ENCODE measurements at regions not wholly inside any gene's neighbourhood (a gene's known extent, or its start where the extent isn't known, plus 50 kb on each side); places are given as distances from the start of the nearest gene placed in this dataset.
A peak's percentile ranks its signal among the peaks of the same experiment; 100 is the strongest.

DNA sequence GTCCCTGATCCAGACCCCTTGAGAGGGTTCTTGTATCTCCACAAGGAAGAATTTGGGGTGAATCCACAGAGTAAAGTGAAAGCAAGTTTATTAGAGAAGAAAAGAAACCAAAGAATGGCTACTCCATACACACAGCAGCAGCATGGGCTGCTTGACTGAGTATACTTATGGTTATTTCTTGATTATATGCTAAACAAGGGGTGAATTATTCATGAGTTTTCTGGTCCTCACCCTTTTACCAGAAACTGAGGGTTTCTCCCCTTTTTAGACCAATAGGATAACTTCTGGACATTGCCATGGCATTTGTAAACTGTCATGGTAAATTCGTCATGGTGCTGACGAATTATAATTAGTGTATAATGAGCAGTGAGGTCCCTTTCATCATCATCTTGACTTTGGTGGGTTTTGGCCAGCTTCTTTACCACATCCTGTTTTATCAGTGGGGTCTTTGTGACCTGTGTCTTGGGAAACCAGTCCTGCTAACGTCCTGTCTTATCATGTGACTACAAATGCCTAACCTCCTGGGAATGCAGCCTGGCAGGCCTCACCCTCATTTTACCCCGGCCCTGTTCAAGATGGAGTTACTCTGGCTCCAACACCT, 121.9 kb downstream of the SPTSSA start:
- no peaks in the 10 kb centered on the region for H3K4me1 ChIP-seq (ENCODE audit: insufficient read depth, low read length)
- no peaks in the 10 kb centered on the region for H3K79me2 ChIP-seq (ENCODE audit: insufficient read depth, low read length)
- no peaks in the 10 kb centered on the region for H3K9me3 ChIP-seq (ENCODE audit: low read depth, low read length)
- TF ChIP-seq CTCF (IDR thresholded peaks at IDR 0.05; ENCODE audit: extremely low read depth, low read depth, low read length), result no peak
- H4K20me1 ChIP-seq (ENCODE audit: insufficient read depth, low read length), result no peaks in the 10 kb centered on the region
- H3K27me3 ChIP-seq (ENCODE audit: insufficient read depth, low read length), result no peaks in the 10 kb centered on the region
- no peak overlapping the region for H3K27ac ChIP-seq (ENCODE audit: low read depth, low read length)
- no peak overlapping the region for H3K4me3 ChIP-seq (ENCODE audit: insufficient read depth, low read length)
- DNase-seq (ENCODE audit: insufficient read length, low spot score, missing footprints), result no peak
- H3K4me2 ChIP-seq (ENCODE audit: insufficient read depth, low read length), result no peak overlapping the region
- peak overlapping the region; percentile 74 for H2AFZ ChIP-seq (ENCODE audit: low read length)
- H3K36me3 ChIP-seq (ENCODE audit: insufficient read depth, low read length), result no peaks in the 10 kb centered on the region

DNA sequence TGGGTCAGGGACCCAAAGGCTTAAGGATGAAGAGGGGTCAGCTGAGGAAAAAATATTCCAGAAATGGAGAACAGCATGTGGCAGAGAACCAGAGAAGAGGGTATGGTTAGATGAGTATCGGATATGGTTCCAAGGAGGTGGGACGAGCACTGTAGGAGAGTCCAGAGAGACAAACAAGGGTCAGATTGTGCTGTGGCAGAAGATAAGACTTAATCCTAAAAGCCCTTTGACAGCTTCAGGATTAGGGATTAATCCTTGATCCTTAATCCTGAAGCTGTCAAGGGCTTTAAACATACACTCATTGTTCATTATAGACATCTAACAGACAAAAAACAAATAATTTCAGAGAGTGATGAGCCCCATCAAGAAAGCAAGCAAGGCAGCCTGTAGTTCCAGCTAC, 124.0 kb downstream of the SPTSSA start:
- DNase-seq (ENCODE audit: insufficient read length, low spot score, missing footprints), result no peak
- Histone ChIP-seq H3K4me3 (ENCODE audit: insufficient read depth, low read length) (no peak overlapping the region), H3K27me3 (ENCODE audit: insufficient read depth, low read length) (no peaks in the 10 kb centered on the region), H3K4me1 (ENCODE audit: insufficient read depth, low read length) (no peaks in the 10 kb centered on the region), H3K27ac (ENCODE audit: low read depth, low read length) (no peak overlapping the region), H4K20me1 (ENCODE audit: insufficient read depth, low read length) (no peaks in the 10 kb centered on the region), H3K4me2 (ENCODE audit: insufficient read depth, low read length) (no peak overlapping the region), H3K9me3 (ENCODE audit: low read depth, low read length) (no peaks in the 10 kb centered on the region), H3K36me3 (ENCODE audit: insufficient read depth, low read length) (no peaks in the 10 kb centered on the region), H3K79me2 (ENCODE audit: insufficient read depth, low read length) (no peaks in the 10 kb centered on the region), H2AFZ (ENCODE audit: low read length) (no peak overlapping the region)
- no peak for TF ChIP-seq CTCF (IDR thresholded peaks at IDR 0.05; ENCODE audit: extremely low read depth, low read depth, low read length)

DNA sequence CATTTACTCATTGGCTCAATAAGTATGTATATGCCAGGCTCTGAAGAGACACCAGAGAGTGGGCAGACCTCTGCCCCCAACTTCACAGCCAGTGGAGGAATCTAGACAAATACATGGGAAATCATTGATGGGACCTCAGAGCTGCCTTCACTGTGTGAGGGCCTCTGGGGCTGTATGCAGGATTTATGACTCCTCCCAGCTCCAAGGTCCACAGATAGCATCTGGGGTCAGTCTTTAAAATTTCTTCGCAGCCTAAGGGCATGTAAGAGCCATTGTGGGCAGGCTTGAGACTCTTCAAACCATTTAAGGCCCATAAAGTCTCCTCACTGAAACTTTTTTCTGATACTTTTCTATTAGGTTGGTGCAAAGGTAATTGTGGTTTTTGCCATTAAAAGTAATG, 125.5 kb downstream of the SPTSSA start:
- Histone ChIP-seq H3K27me3 (ENCODE audit: insufficient read depth, low read length) (no peaks in the 10 kb centered on the region), H2AFZ (ENCODE audit: low read length) (no peak overlapping the region), H3K9me3 (ENCODE audit: low read depth, low read length) (no peaks in the 10 kb centered on the region), H4K20me1 (ENCODE audit: insufficient read depth, low read length) (no peaks in the 10 kb centered on the region), H3K27ac (ENCODE audit: low read depth, low read length) (no peak overlapping the region), H3K4me2 (ENCODE audit: insufficient read depth, low read length) (no peak overlapping the region), H3K36me3 (ENCODE audit: insufficient read depth, low read length) (no peaks in the 10 kb centered on the region), H3K4me3 (ENCODE audit: insufficient read depth, low read length) (no peak overlapping the region), H3K4me1 (ENCODE audit: insufficient read depth, low read length) (peaks cover 5% of the 10 kb centered on the region), H3K79me2 (ENCODE audit: insufficient read depth, low read length) (no peaks in the 10 kb centered on the region)
- no peak for DNase-seq (ENCODE audit: insufficient read length, low spot score, missing footprints)
- no peak for TF ChIP-seq CTCF (IDR thresholded peaks at IDR 0.05; ENCODE audit: extremely low read depth, low read depth, low read length)

DNA sequence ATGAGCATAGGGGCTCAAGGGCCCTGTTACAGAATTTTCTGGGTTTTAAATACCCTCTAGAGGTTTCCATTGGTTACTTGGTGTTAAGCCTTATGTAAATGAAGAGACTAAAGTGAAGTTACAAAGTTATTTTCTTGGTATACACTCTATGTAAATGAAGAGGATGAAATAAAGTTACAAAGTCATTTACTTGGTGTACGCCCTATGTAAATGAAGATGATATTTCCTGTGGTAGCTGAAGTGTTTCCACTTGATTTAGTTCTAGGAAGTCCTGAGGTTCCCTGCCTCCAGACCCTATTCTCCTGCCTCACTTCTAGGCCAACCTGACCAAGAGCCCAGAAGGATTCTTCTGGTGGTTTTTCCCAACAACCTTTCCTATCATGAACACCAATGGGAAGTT, 126.1 kb downstream of the SPTSSA start:
- no peaks in the 10 kb centered on the region for H3K27me3 ChIP-seq (ENCODE audit: insufficient read depth, low read length)
- no peaks in the 10 kb centered on the region for H4K20me1 ChIP-seq (ENCODE audit: insufficient read depth, low read length)
- TF ChIP-seq CTCF (IDR thresholded peaks at IDR 0.05; ENCODE audit: extremely low read depth, low read depth, low read length), result no peak
- H2AFZ ChIP-seq (ENCODE audit: low read length), result no peak overlapping the region
- H3K4me3 ChIP-seq (ENCODE audit: insufficient read depth, low read length), result no peak overlapping the region
- DNase-seq (ENCODE audit: insufficient read length, low spot score, missing footprints), result no peak
- H3K27ac ChIP-seq (ENCODE audit: low read depth, low read length), result no peak overlapping the region
- no peaks in the 10 kb centered on the region for H3K79me2 ChIP-seq (ENCODE audit: insufficient read depth, low read length)
- no peak overlapping the region for H3K4me2 ChIP-seq (ENCODE audit: insufficient read depth, low read length)
- H3K36me3 ChIP-seq (ENCODE audit: insufficient read depth, low read length), result no peaks in the 10 kb centered on the region
- peaks cover 5% of the 10 kb centered on the region for H3K4me1 ChIP-seq (ENCODE audit: insufficient read depth, low read length)
- H3K9me3 ChIP-seq (ENCODE audit: low read depth, low read length), result no peaks in the 10 kb centered on the region

Data from osteoblast (primary cell).